C1 segment of cervical spinal cord (tissue), 14 donors: ENCODE measurements at regions not wholly inside any gene's neighbourhood (a gene's known extent, or its start where the extent isn't known, plus 50 kb on each side); places are given as distances from the start of the nearest gene placed in this dataset.

Experiments
- DNase-seq, 14 donors: peaks; one replicate each; lab custom pipeline; 2025; lab: John Stamatoyannopoulos, UW

- DNase-seq: no peak
Observed at GRCh38 chr9:120212853-120213200, 367.1 kb downstream of the CDK5RAP2 start.

- no peak for DNase-seq
Observed at GRCh38 chr9:120212153-120212852, 367.7 kb downstream of the CDK5RAP2 start.

- DNase-seq: no peak
Observed at GRCh38 chr9:120210274-120210673, 369.7 kb downstream of the CDK5RAP2 start.

GRCh38 chr9:120202856-120203654 is 376.9 kb downstream of the CDK5RAP2 start:
- no peak for DNase-seq

- DNase-seq: no peak
Observed at GRCh38 chr9:120198027-120198426, 381.9 kb downstream of the CDK5RAP2 start.

- no peak for DNase-seq
Observed at GRCh38 chr9:120197605-120198004, 382.4 kb downstream of the CDK5RAP2 start.

- peak in 1 of 14 donors; percentile 43 for DNase-seq
Observed at GRCh38 chr9:120191141-120191540, 388.8 kb downstream of the CDK5RAP2 start.

GRCh38 chr9:120187758-120188157 is 392.2 kb downstream of the CDK5RAP2 start:
- DNase-seq: no peak

- DNase-seq: peak in 2 of 14 donors; percentile 5 to 93
Observed at GRCh38 chr9:120186276-120186675, 393.7 kb downstream of the CDK5RAP2 start.

GRCh38 chr9:120184266-120184665 is 395.7 kb downstream of the CDK5RAP2 start:
- peak in 1 of 14 donors; percentile 72 for DNase-seq

- peak in 1 of 14 donors; percentile 24 for DNase-seq
Observed at GRCh38 chr9:120183615-120184014, 396.4 kb downstream of the CDK5RAP2 start.

GRCh38 chr9:120182011-120182410 is 398.0 kb downstream of the CDK5RAP2 start:
- DNase-seq: no peak

GRCh38 chr9:120177121-120177520 is 402.8 kb downstream of the CDK5RAP2 start:
- DNase-seq: peak in 1 of 14 donors; percentile 72

- DNase-seq: peak in 1 of 14 donors; percentile 70
Observed at GRCh38 chr9:120175031-120175430, 404.9 kb downstream of the CDK5RAP2 start.

GRCh38 chr9:120161776-120162175 is 418.2 kb downstream of the CDK5RAP2 start:
- no peak for DNase-seq

GRCh38 chr9:120158221-120158620 is 421.7 kb downstream of the CDK5RAP2 start:
- DNase-seq: no peak

GRCh38 chr9:120156376-120156775 is 423.6 kb downstream of the CDK5RAP2 start:
- no peak for DNase-seq

- no peak for DNase-seq
Observed at GRCh38 chr9:120153258-120153657, 426.7 kb downstream of the CDK5RAP2 start.

GRCh38 chr9:120152295-120152694 is 427.7 kb downstream of the CDK5RAP2 start:
- peak in 5 of 14 donors; percentile 0 to 38 (median 11) for DNase-seq

- peak in 2 of 14 donors; percentile 0 to 16 for DNase-seq
Observed at GRCh38 chr9:120151806-120152205, 428.2 kb downstream of the CDK5RAP2 start.

- no peak for DNase-seq
Observed at GRCh38 chr9:120151149-120151548, 428.8 kb downstream of the CDK5RAP2 start.

GRCh38 chr9:120138955-120139354 is 441.0 kb downstream of the CDK5RAP2 start:
- no peak for DNase-seq
